HG02884 (cell line): ENCODE measurements at regions not wholly inside any gene's neighbourhood (a gene's known extent, or its start where the extent isn't known, plus 50 kb on each side); places are given as distances from the start of the nearest gene placed in this dataset.
"Not testable (repeated sequence)": the region's sequence is repeated elsewhere in the genome, so short reads cannot be mapped to it uniquely, and the experiment has no call there.

Source experiments
- ATAC-seq: cut with Tn5 transposase; IDR thresholded peaks from one replicate; pipeline ENCODE4 v1.9.1; 2021; ENCODE audit warnings: mild to moderate bottlenecking, moderate library complexity; ENCODE audit not compliant: unreplicated experiment

DNA sequence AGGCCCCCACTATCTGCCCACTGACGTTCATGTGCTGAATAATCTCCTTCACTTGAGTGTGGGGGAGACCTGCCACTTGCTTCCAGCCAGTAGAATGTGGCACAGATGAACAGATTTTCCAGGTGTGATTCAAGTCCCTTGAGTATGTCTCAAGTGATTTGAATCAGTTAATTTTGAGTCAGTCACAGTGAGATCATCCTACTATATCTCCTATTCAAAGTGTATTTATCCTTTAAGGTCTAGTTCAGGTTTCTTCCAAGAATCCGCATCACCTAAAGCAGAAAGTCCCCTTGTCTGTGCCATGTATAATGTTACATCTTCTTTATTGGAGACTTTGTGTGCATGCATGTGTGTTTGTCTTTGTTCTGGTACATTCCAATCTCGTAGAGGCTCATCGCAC, 208.3 kb upstream of the DAB2 start:
- ATAC-seq, result no peak

DNA sequence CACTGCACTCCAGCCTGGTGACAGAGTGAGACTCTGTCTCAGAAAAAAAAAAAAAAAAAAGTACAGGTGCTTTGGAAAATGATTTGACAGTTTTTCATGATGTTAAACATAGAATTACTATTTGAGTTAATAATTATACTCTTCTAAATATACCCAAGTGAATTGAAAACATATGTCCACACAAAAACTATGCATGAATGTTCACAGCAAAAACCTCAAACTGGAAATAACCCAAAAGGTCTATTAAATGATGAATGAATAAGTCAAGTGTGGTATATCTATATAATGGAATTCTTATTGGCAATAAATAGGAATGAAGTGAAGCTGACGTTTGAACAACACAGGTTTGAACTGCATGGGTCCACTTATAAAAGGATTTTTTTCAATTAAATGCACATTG, 207.2 kb upstream of the DAB2 start:
- no peak for ATAC-seq

DNA sequence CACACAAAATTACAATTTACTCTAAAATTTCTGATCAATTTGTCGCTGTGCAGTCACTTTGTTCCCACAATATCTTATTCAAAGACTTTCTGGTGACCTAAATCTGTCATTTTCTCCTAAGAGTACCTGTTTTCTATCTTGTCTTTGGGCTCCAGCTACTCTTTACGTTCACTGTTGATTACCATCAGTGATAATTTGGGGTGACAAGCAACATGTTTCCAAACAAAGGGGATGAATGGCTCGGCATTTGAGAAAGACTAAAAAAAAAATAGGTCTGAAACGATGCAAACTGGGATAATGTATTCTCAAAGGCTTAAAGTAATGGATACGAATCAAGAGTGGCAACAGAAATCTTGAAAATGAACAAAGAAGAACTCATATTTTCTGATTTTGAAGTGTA, 205.2 kb upstream of the DAB2 start:
- ATAC-seq, result no peak

DNA sequence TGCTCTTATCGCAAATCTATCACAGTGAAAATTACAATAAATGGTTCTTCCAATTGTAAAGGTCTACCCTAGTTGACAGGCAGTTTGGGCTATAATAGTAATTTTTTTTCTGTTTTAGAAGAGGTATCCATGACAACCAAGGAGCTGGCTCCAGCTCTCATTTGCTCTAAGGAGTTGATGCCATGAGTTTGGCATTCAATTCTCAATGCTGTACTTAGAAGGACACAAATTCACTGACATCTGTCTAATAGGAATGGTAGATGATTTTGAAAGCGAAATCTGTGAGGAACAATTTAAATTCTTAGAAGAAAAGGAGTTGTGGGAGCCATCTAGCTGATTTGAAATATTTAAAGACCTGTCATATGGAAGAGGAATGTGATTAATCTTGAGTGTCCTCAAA, 203.6 kb upstream of the DAB2 start:
- no peak for ATAC-seq

DNA sequence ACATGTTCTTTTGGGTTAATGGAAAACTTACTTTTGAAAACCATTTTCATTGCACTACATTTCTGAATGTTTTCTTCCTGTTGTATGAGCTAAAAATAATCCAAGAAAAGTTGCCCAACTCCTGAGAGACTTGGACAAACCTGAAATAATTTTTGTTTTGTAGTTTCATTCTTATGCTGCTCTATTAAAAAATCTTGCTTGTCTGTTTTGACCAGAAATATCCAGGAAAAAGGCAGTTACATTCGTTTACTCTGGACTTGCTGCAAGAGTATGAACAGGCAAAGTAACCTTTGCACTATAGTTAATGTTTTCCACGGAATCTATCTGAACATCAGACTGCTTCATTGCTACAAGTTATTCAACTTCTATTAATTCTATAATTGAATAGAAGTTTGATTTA, 200.1 kb upstream of the DAB2 start:
- ATAC-seq, result no peak

DNA sequence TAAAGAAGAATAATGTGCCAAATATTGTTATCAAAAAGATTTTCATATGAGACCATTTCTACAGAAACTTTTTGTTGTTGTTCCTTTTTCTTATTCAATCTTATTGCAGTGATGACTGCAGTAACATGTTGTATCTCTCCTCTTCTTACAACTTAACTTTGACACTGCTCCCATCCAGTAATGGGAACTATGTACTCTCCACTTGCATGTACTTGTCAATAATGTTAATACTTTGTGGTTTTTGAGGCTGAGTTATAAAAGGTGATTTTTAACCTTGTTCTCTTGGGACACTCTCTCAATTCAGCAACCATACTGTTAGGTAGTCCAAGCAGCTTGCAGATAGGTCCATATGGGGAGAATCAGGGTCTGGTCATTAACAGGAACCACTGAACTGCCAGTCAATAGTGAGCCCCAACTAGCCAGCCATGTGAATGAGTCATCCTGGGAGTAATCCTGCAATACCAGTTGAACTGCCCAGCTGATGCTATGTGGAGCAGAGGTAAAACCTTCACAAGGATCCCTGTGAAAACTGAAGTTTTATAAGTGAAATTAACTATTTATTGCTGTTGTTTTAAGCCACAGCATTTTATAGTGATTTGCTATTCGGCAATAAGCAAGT, 199.6 kb upstream of the DAB2 start:
- no peak for ATAC-seq

DNA sequence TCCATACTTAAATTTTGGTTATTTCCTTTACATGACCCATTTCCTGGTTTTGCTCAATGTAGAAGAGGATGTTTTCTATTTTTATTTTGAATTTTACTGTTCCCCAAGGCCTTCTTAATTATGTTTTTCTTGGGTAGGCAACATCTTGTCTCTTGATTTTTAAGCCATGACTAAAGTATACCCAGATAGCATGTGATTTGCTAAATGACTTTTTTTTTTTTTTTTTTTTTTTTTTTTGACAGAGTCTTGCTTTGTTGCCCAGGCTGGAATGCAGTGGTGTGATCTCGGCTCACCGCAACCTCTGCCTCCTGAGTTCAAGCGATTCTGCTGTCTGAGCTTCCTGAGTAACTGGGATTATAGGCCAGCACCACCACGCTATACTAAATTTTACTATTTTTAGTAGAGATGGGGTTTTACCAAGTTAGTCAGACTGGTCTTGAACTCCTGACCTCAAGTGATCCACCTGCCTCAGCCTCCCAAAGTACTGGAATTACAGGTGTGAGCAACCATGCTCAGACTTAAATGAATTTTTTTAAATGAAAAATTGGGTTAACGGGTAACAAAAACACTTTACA, 198.6 kb upstream of the DAB2 start:
- ATAC-seq, result no peak

DNA sequence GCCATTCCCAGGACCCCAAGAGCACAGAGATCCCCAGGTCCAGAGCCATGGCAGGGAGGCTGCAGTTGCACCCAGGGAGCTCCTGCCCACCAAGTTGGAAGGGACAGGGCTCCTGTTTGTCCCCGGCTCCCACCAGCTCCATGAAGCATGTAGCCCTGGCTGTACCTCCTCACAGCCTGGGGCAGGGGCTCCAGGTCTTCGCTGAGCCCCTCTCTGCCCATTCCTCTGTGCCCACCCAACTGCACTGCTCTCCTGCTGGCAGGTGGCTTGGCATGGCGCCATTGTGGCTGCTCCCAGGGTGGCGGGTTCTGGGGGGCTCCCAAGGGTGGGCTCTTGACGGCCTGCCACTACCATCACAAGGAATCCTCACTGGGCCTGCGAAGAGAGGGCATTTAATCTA, 197.5 kb upstream of the DAB2 start:
- ATAC-seq, result no peak

DNA sequence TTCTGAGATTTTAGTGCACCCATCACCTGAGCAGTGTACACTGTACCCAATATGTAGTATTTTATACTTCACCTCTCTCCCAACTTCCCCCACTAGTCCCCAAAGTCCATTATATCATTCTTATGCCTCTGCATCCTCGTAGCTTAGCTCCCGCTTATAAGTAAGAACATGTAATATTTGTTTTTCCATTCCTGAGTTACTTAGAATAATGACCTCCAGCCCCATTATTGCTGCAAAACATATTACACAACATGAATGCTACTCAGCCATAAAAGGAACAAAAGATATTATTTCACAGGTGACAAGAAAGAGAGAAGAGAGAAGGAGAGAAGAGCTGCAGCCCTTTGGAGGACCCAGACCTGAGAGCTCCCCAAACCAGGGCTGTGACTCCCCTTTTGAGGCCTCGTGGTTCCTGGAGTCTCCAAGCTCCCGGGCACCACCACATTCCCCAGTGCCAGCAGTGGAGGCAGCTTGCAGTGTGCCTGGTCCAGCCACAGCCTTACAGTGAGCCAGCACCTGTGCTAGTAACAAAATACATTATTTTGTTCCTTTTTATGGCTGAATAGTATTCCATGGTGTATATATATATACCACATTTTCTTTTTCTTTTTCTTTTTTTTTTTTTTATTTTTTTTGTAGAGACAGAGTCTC, 194.5 kb upstream of the DAB2 start:
- no peak for ATAC-seq

DNA sequence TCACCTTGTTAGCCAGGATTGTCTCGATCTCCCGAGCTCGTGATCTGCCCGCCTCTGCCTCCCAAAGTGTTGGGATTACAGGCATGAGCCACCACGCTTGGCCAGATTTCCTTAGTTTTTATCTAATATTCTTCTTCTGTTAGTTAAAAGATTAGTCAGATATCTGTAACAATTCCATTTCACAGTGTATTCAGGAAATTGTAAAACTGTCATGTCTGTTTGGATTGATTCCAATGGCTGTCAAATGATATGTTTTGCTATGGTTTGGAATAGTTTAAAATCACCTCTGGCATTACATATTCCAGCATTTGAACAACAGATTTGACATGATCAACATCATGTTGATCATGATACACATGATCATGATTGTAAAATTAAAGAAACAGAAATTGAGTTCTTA, 193.6 kb upstream of the DAB2 start:
- ATAC-seq, result no peak

DNA sequence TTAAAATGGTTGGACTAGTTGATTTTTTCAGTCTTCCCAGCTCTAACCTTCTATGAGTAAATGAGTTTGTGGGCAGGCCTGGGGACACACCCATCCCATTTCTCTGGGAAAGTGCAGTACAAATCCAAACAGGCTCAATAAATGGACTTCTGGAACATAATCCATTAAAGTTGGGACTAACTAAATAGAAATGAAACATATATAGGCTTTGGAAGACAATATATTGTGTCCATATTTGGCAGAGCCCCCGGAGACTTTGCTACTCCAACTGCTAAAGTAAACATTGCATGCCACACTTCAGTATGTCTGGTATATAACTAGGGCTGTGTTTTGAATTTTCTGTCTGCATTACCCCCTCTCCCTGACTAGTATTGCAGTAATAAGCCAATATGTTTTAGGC, 191.4 kb upstream of the DAB2 start:
- no peak for ATAC-seq

DNA sequence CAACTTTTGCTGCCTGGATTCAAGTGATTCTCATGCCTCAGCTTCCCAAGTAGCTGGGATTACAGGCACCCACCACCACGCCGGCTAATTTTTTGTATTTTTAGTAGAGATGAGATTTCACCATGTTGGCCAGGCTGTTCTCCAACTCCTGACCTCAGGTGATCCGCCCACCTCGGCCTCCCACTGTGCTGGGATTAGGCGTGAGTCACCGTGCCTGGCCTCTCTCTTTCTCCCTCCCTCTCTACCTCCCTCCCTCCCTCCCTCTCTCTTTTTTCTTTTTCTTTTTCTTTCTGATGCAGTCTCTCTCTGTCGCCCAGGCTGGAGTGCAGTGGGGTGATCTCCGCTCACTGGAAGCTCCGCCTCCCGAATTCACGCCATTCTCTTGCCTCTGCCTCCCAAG, 186.3 kb upstream of the DAB2 start:
- not testable (repeated sequence) for ATAC-seq

DNA sequence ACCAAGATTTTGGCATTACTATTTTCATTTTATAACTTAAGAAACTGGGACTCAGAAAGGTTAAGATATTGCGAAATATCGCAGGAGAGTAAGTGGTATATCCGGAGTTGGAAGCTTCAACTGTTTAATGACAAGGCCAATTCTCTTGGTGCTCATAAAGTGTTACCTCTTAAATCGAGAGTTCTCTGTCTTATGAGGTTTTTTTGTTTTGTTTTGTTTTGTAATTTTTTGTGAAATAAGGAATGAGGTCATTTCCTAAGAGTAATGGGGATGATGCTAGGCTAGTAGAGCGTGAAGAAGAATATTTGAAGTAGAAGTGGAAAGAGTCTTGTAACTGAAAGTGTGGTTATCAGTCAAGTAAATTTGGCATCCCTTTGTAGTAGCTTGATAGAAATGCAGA, 183.2 kb upstream of the DAB2 start:
- no peak for ATAC-seq

DNA sequence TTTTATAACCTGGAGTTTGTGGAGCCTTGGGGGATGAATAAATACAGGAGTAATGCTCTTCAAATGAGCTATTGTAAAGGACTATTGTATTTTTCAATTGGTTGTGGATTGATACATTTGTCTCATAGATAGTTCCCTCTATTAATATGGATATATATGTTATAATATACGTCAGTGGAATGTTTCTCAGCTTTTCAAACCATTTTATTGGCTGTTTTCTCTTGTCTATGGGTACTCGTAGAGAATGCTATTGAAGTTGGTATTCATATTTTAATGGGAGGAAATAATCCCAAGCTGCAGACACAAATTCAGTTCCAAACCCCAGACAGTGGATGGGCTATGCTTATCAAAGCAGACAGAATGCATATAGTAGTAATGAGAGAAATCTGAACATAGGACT, 181.8 kb upstream of the DAB2 start:
- ATAC-seq, result no peak

DNA sequence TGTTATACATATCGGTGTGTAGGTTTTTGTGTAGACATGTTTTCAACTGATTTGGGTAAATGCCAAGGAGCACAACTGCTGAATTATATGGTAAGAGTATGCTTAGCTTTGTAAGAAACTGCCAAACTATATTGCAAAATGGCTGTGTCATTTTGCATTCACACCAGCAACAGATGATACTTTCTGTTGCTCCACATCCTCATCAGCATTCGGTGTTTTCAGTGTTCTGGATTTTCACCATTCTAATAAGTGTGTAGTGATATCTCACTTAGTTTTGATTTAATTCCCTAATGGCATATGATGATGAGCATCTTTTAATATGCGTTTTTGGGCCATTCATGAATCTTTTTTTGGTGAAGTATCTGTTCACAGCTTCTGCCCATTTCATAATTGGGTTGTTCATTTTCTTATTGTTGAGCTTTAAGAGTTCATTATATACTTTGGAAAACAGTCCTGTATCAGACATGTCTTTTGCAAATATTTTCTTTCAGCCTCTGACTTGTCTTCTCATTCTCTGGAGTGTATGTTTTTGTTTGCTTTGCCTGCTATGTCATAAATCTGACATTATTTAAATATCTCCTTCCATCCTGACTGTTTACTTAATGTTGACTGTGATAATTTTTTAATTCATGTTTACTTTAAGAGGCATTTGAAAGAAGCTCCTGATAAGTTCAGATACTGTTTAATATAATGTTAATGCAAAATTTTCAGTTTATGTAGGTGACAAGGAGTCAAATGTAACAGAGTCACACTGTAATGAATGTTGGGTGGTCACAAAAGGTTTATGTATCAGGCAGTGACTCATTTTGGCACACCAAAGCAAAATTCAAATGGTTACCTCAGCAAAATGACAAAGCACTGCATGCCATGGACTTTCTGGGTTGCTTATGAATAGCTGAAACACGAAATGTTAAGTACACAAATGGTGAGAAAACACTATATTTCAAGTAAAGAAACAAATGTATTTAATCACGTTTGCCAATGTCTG, 181.1 kb upstream of the DAB2 start:
- ATAC-seq, result no peak

DNA sequence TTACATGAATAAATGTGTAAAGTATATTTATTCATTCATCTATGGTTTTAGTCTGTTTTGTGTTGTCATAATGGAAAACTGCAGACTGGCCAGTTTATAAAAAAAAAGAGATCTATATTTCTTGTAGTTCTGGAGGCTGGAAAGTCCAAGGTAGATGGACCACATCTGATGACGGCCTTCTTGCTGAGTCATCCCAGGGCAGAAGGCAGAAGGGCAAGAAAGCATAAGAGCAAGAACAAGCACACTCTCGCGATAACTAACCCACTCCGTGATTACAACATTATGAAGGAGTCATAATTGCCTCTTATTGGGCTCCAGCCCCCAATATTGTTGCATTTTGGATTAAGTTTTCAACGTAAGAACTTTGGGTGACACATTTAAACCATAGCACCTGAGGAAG, 180.4 kb upstream of the DAB2 start:
- ATAC-seq, result no peak

DNA sequence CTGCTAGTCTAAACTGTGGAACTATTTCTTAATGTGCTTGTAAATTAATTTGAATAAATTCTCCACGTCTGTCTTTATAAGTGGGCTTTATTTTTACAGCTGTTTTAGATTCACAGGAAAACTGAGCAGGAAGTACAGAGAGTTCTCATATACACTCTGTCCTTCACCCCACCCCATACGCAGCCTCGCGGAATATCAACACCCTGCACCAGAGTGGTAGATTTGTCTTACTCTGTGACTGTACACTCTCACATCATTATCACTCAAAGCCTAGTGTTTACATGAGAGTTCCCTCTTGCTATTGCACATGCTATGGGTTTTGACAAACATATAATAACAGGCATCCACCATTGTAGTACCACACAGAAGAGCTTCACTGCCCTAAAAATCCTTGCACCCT, 179.7 kb upstream of the DAB2 start:
- ATAC-seq, result no peak

DNA sequence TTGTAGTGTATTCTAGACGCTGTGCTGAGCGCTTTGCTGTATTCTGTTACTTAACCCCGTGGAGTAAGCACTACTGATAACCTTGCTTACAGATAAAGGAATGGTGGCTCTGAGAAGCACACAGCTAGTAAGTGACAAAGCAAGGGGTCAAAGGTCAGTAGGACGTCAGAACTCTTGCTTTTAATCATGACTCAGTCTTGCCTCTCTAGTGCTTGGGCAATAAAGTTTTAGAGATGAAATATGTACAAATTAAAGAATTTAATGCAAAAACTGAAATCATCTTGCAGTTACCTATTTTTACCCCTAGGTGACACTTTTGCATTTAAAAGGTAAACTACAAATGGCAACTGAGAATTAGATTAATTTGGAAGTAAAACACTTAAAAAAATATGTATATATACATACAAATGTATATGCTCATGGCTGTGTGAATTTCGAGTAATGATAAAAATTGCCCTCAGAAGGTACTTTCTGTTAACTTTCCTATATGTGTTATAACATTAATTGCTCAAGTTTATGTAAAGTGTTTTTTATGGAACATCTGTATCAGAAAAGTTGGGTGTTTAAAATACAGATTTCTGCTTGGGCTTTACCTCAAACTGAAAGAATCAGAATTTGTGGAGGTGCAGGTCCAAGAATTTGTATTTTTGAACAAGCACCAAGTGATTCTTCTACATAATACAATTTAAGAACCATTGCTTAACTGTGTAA, 175.1 kb upstream of the DAB2 start:
- no peak for ATAC-seq

DNA sequence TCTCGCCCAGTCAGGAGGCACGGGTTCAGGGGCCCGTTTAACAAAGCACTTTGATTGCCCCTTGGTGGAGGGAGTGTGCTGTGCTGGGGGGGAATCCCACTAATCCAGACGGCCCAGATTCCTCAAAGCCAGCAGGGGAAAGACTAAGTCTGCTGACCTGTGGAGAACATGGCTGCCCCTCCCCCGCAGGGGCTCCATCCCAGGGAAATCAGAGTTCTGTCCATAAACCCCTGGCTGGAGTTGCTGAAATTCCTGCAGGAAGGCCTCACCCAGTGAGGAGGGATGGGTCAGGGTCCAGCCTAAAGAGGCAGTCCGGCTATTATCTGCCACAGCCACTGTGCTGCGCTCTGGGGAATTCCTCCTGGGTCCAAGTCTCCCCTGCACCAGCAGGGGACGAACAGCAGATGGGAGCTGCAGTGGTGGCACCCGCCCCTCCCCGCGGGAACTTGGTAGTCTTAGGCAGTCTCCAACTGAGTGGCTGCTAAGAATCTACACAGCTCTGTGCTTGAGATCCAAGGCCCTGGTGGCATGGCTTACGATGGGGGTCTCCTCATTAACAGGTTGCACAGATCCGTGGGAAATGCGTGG, 174.0 kb upstream of the DAB2 start:
- ATAC-seq, result no peak

DNA sequence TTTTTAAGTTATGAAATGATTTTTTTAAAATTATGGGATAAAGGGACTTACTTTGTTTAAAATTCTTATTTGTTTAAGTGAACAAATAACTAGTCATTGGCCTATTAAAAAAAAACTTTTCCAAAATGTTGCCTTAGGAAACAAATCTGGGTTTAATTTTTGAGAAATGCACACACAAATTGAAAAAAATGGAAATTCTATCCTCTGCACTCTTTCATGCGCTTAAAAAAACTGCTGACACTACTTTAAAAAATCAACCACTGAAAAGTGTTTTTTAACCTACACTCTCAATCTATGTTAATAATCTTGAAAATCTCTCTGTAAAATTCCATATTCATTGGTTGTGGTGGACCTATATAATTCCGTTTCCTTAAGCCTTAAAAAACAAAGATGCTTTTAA, 163.4 kb upstream of the DAB2 start:
- no peak for ATAC-seq

DNA sequence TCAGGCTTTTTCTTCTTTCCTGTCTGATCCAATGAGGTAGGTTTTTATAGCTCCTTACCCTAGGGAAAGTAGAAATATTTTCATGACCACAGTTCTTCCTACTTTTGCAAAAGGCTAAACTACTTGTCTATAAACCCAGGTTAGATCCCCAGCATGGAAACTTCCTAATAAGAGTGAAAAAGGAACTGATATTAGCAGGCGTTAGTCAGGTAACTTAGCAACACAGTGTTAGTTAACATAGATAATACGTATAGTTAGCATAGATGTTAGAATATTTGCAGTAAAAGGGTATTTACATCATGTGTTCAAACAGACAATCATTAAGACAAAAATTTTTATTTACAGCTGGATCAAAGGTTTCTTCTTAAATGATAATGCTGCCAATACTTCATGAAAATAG, 162.9 kb upstream of the DAB2 start:
- ATAC-seq, result peak; percentile 77
